IMR-90 (cell line): ENCODE measurements at regions not wholly inside any gene's neighbourhood (a gene's known extent, or its start where the extent isn't known, plus 50 kb on each side); places are given as distances from the start of the nearest gene placed in this dataset.

Source experiments
- ATAC-seq: fragments of 200-7000 bp; cut with Tn5 transposase; 2 replicates; pipeline ENCODE4 v1.9.1; 2020; ENCODE audit warnings: low read depth, mild to moderate bottlenecking, moderate library complexity
- BruUV-seq: library from RNA; stranded (reverse); fragments of 400-500 nt; replicated peaks from 2 replicates; lab custom pipeline; 2021; lab: Mats Ljungman, UMichigan
- CTCF ChIA-PET: fragments of 300-600 bp; formaldehyde crosslinking; extraction: SDS; loops from one replicate; lab custom pipeline; 2021; ENCODE audit warnings: antibody characterized with exemption; lab: Yijun Ruan, JAX
- POLR2A ChIA-PET: fragments of 300-600 bp; sonication (Branson Sonifier 250); formaldehyde crosslinking; loops from one replicate; lab custom pipeline; 2022; ENCODE audit warnings: antibody characterized with exemption; ENCODE audit not compliant: unreplicated experiment; lab: Charles Lee
- DNase-seq: peaks from one replicate; pipeline ENCODE4 v3.0.0; 2013
- H2AFZ ChIP-seq: replicated peaks from 2 replicates; pipeline ENCODE3; 2013; ENCODE audit warnings: low read length, mild to moderate bottlenecking; ENCODE audit not compliant: poor library complexity
- H2AK5ac ChIP-seq: 2 replicates; pipeline ENCODE4 v1.6.1; 2013; ENCODE audit warnings: low read depth, low read length, inconsistent platforms
- H2AK9ac ChIP-seq: replicated peaks from 2 replicates; pipeline ENCODE3; 2013; ENCODE audit warnings: mild to moderate bottlenecking, low read depth, low read length, moderate library complexity; ENCODE audit not compliant: poor library complexity
- H2BK120ac ChIP-seq: 2 replicates; pipeline ENCODE4 v1.6.1; 2013; ENCODE audit warnings: low read depth, low read length, inconsistent platforms
- H2BK15ac ChIP-seq: 3 replicates; pipeline ENCODE4 v1.6.1; 2013; ENCODE audit warnings: low read depth, low read length, inconsistent platforms
- H2BK20ac ChIP-seq: 2 replicates; pipeline ENCODE4 v1.6.1; 2013; ENCODE audit warnings: low read depth, mild to moderate bottlenecking, inconsistent platforms, low read length, moderate library complexity
- H2BK5ac ChIP-seq: 2 replicates; pipeline ENCODE4 v1.6.1; 2013; ENCODE audit warnings: mild to moderate bottlenecking, low read depth, low read length, inconsistent platforms; ENCODE audit not compliant: poor library complexity, severe bottlenecking
- H3K14ac ChIP-seq: replicated peaks from 2 replicates; pipeline ENCODE4 v1.6.1; 2013; ENCODE audit warnings: low read depth, low read length, inconsistent platforms
- H3K18ac ChIP-seq: 2 replicates; pipeline ENCODE4 v1.6.1; 2013; ENCODE audit warnings: low read depth, low read length, control low read depth
- H3K23ac ChIP-seq: 2 replicates; pipeline ENCODE4 v1.6.1; 2013; ENCODE audit warnings: low read depth, low read length, inconsistent platforms
- H3K27ac ChIP-seq: 2 replicates; pipeline ENCODE4 v1.5.1; 2013; ENCODE audit warnings: mild to moderate bottlenecking, control low read depth, low read length; ENCODE audit not compliant: insufficient read depth
- H3K27me3 ChIP-seq: 2 replicates; pipeline ENCODE4 v1.6.1; 2013; ENCODE audit warnings: low read length; ENCODE audit not compliant: control insufficient read depth, insufficient read depth
- H3K36me3 ChIP-seq: 2 replicates; pipeline ENCODE4 v1.6.1; 2013; ENCODE audit warnings: low read length, mixed read lengths; ENCODE audit not compliant: control insufficient read depth, insufficient read depth
- H3K4ac ChIP-seq: 2 replicates; pipeline ENCODE4 v1.6.1; 2013; ENCODE audit warnings: low read depth, low read length, inconsistent platforms
- H3K4me1 ChIP-seq: 2 replicates; pipeline ENCODE4 v1.6.1; 2013; ENCODE audit warnings: low read length, mixed read lengths; ENCODE audit not compliant: control insufficient read depth, insufficient read depth
- H3K4me2 ChIP-seq: 2 replicates; pipeline ENCODE4 v1.6.1; 2013; ENCODE audit warnings: low read depth, mild to moderate bottlenecking, control low read depth, low read length, moderate library complexity
- H3K4me3 ChIP-seq: 2 replicates; pipeline ENCODE4 v1.5.1; 2013; ENCODE audit warnings: low read depth, mild to moderate bottlenecking, control low read depth, low read length, moderate library complexity; ENCODE audit not compliant: insufficient read depth
- H3K56ac ChIP-seq: 2 replicates; pipeline ENCODE4 v1.6.1; 2013; ENCODE audit warnings: low read length, inconsistent platforms; ENCODE audit not compliant: insufficient read depth; ENCODE audit errors: extremely low read depth
- H3K79me1 ChIP-seq, 2 experiments: 2 replicates each; pipeline ENCODE4 v1.6.1; 2013; ENCODE audit warnings: low read length in 2 of 2, inconsistent platforms in 1 of 2, low read depth in 1 of 2
- H3K9ac ChIP-seq: 2 replicates; pipeline ENCODE4 v1.6.1; 2013; ENCODE audit warnings: low read depth, low read length, control low read depth
- H3K9me1 ChIP-seq: 2 replicates; pipeline ENCODE4 v1.6.1; 2013; ENCODE audit warnings: low read length, inconsistent platforms; ENCODE audit not compliant: insufficient read depth
- H3K9me3 ChIP-seq: 2 replicates; pipeline ENCODE4 v1.6.1; 2013; ENCODE audit warnings: low read length; ENCODE audit not compliant: control insufficient read depth, insufficient read depth
- H4K20me1 ChIP-seq: 2 replicates; pipeline ENCODE4 v1.6.1; 2013; ENCODE audit warnings: low read length, inconsistent platforms; ENCODE audit not compliant: insufficient read depth
- H4K5ac ChIP-seq: 2 replicates; pipeline ENCODE4 v1.6.1; 2013; ENCODE audit warnings: mild to moderate bottlenecking, low read depth, low read length, control low read depth
- H4K8ac ChIP-seq, 2 experiments: 2 replicates each; pipeline ENCODE4 v1.6.1; 2013; ENCODE audit warnings: low read depth in 2 of 2, low read length in 2 of 2, control low read depth in 1 of 2, inconsistent platforms in 1 of 2
- H4K91ac ChIP-seq: 2 replicates; pipeline ENCODE4 v1.6.1; 2013; ENCODE audit warnings: low read depth, low read length, inconsistent platforms; ENCODE audit not compliant: insufficient read depth
- CEBPB ChIP-seq: IDR thresholded peaks from 2 replicates; pipeline ENCODE4 v1.6.1; 2012; ENCODE audit warnings: low read depth, low read length, improper control_type of control experiment
- CHD1 ChIP-seq: IDR thresholded peaks from 2 replicates; pipeline ENCODE4 v1.6.1; 2012; ENCODE audit warnings: low read depth, low read length, improper control_type of control experiment
- CTCF ChIP-seq: conservative IDR thresholded peaks from 2 replicates; pipeline ENCODE4 v1.5.1; 2012; ENCODE audit warnings: mild to moderate bottlenecking, low read depth, low read length, improper control_type of control experiment
- MAFK ChIP-seq: IDR thresholded peaks from 2 replicates; pipeline ENCODE4 v1.6.1; 2012; ENCODE audit warnings: low read depth, low read length, improper control_type of control experiment
- MXI1 ChIP-seq: IDR thresholded peaks from 2 replicates; pipeline ENCODE4 v1.6.1; 2012; ENCODE audit warnings: low read depth, mild to moderate bottlenecking, low read length, moderate library complexity, borderline replicate concordance
- NFE2L2 ChIP-seq: fragments of 150-350 bp; IDR thresholded peaks from 2 replicates; pipeline ENCODE4 v1.6.1; 2016; ENCODE audit warnings: low read depth, mild to moderate bottlenecking, low read length
- POLR2A ChIP-seq: IDR thresholded peaks from 2 replicates; pipeline ENCODE4 v1.6.1; 2012; ENCODE audit warnings: mild to moderate bottlenecking, low read depth, low read length
- RAD21 ChIP-seq: IDR thresholded peaks from 2 replicates; pipeline ENCODE4 v1.6.1; 2012; ENCODE audit warnings: low read length, improper control_type of control experiment
- RCOR1 ChIP-seq: IDR thresholded peaks from 2 replicates; pipeline ENCODE4 v1.6.1; 2012; ENCODE audit warnings: mild to moderate bottlenecking, low read length, improper control_type of control experiment; ENCODE audit not compliant: insufficient replicate concordance
- RFX5 ChIP-seq: IDR thresholded peaks from 2 replicates; pipeline ENCODE4 v1.8.0; 2012; ENCODE audit warnings: low read depth, mild to moderate bottlenecking, low read length, moderate library complexity
- SMC3 ChIP-seq: fragments of 150-350 bp; IDR thresholded peaks from 2 replicates; pipeline ENCODE4 v1.6.1; 2016; ENCODE audit warnings: low read depth, mild to moderate bottlenecking, antibody characterized with exemption, low read length, moderate library complexity
- WGBS, 2 experiments: methylation state at CpG; one replicate each; pipeline versions ENCODE4 v1.1.5 to v1.1.7; 2013; ENCODE audit warnings: missing lambda C conversion rate in 2 of 2; ENCODE audit not compliant: insufficient read length in 1 of 2; ENCODE audit errors: extremely low coverage in 2 of 2; 5-methylcytosine and 5-hydroxymethylcytosine counted together
- dilution Hi-C: fragments of 300-500 bp; cut with HindIII; formaldehyde crosslinking; loops from one replicate; pipeline ENCODE4 v1.14.3; 2018; ENCODE audit warnings: low sequenced_read_pairs; ENCODE audit not compliant: unreplicated experiment
- in situ Hi-C: fragments of 300-500 bp; cut with MboI; formaldehyde crosslinking; loops from 3 replicates; pipeline ENCODE4 v1.14.3; 2019; ENCODE audit warnings: low sequenced_read_pairs, inconsistent platforms, mixed read lengths
- intact Hi-C: fragments of 100-400 bp; cut with micrococcal nuclease; formaldehyde crosslinking; loops from 2 replicates; pipeline ENCODE4 v1.10.0; 2022
- TF ChIP-seq, protein P1 (sequence below): fragments of 150-350 bp; IDR thresholded peaks from 2 replicates; pipeline ENCODE4 v1.6.1; 2017; ENCODE audit warnings: mild to moderate bottlenecking, antibody characterized with exemption, low read length, low read depth
- TF ChIP-seq, protein P2 (sequence below): fragments of 150-350 bp; IDR thresholded peaks from 2 replicates; pipeline ENCODE4 v1.6.1; 2016; ENCODE audit warnings: low read depth, mild to moderate bottlenecking, low read length, moderate library complexity, borderline replicate concordance

- BruUV-seq, result no TSS peak
- no peaks in the 10 kb centered on the region for H3K79me1 ChIP-seq
- no peak overlapping the region for H3K14ac ChIP-seq
- no peak overlapping the region for H3K4me2 ChIP-seq
- H2AK5ac ChIP-seq, result no peak overlapping the region
- POLR2A ChIA-PET, result no interaction called here
- H3K9ac ChIP-seq, result no peak overlapping the region
- no peak overlapping the region for H2AFZ ChIP-seq
- H4K8ac ChIP-seq, result no peak overlapping the region
- H3K9me3 ChIP-seq, result no peaks in the 10 kb centered on the region
- H3K36me3 ChIP-seq, result no peaks in the 10 kb centered on the region
- ATAC-seq, result no peak
- H3K23ac ChIP-seq, result no peak overlapping the region
- no peak overlapping the region for H2AK9ac ChIP-seq
- DNase-seq, result no peak
- no peak overlapping the region for H3K27ac ChIP-seq
- H2BK20ac ChIP-seq, result no peak overlapping the region
- dilution Hi-C loops, result no loop called here
- no peak overlapping the region for H3K18ac ChIP-seq
- no peaks in the 10 kb centered on the region for H3K27me3 ChIP-seq
- in situ Hi-C loops, result no loop called here
- CTCF ChIA-PET, result no interaction called here
- intact Hi-C loops, result no loop called here
- WGBS, 2 experiments, result no CpG with 5 or more reads among the region's 7 CpGs
- no peaks in the 10 kb centered on the region for H4K20me1 ChIP-seq
- TF ChIP-seq SMC3 (no peak), CHD1 (no peak), MXI1 (no peak), CTCF (no peak), CEBPB (no peak), NFE2L2 (no peak), POLR2A (no peak), MAFK (no peak), RAD21 (no peak), RCOR1 (no peak), RFX5 (no peak)
- TF ChIP-seq, protein P1, sequence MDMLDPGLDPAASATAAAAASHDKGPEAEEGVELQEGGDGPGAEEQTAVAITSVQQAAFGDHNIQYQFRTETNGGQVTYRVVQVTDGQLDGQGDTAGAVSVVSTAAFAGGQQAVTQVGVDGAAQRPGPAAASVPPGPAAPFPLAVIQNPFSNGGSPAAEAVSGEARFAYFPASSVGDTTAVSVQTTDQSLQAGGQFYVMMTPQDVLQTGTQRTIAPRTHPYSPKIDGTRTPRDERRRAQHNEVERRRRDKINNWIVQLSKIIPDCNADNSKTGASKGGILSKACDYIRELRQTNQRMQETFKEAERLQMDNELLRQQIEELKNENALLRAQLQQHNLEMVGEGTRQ, result no peak
- TF ChIP-seq, protein P2, sequence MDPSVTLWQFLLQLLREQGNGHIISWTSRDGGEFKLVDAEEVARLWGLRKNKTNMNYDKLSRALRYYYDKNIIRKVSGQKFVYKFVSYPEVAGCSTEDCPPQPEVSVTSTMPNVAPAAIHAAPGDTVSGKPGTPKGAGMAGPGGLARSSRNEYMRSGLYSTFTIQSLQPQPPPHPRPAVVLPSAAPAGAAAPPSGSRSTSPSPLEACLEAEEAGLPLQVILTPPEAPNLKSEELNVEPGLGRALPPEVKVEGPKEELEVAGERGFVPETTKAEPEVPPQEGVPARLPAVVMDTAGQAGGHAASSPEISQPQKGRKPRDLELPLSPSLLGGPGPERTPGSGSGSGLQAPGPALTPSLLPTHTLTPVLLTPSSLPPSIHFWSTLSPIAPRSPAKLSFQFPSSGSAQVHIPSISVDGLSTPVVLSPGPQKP, result no peak
- H3K4ac ChIP-seq, result no peak overlapping the region
- no peak overlapping the region for H3K4me3 ChIP-seq
- no peak overlapping the region for H4K5ac ChIP-seq
- H3K4me1 ChIP-seq, result no peaks in the 10 kb centered on the region
- no peak overlapping the region for H2BK15ac ChIP-seq
- H2BK5ac ChIP-seq, result no peak overlapping the region
- H2BK120ac ChIP-seq, result no peak overlapping the region
- no peak overlapping the region for H3K56ac ChIP-seq
- H3K9me1 ChIP-seq, result no peaks in the 10 kb centered on the region
- H4K91ac ChIP-seq, result no peak overlapping the region
Measured at GRCh38 chr20:40218316-40218969, 470.6 kb downstream of the MAFB start.
